H1 (cell line): ENCODE measurements at regions not wholly inside any gene's neighbourhood (a gene's known extent, or its start where the extent isn't known, plus 50 kb on each side); places are given as distances from the start of the nearest gene placed in this dataset.

Experiments used
- CTCF ChIA-PET: fragments of 300-600 bp; sonication (Branson Sonifier 250); formaldehyde crosslinking; loops from one replicate; lab custom pipeline; 2021; ENCODE audit not compliant: partially characterized antibody; lab: Charles Lee
- POLR2A ChIA-PET: fragments of 300-600 bp; sonication (Branson Sonifier 250); formaldehyde crosslinking; loops from one replicate; lab custom pipeline; 2021; ENCODE audit warnings: inconsistent platforms; ENCODE audit not compliant: partially characterized antibody; lab: Charles Lee
- DNase-seq, 2 experiments: peaks; one replicate each; pipeline versions ENCODE4 v3.0.0 to v3.0.0-alpha.2; 2010 to 2022; ENCODE audit warnings: low spot score in 2 of 2, low read depth in 1 of 2, mixed read lengths in 1 of 2
- FAIRE-seq: peaks from 2 replicates; lab custom pipeline; 2011; peaks lifted over from hg19 to GRCh38; lab: Jason Lieb, UNC
- H2AFZ ChIP-seq: 2 replicates; pipeline ENCODE4 v1.8.1; 2012; ENCODE audit warnings: low read length, inconsistent platforms
- H2AK5ac ChIP-seq: 2 replicates; pipeline ENCODE4 v1.6.1; 2013; ENCODE audit warnings: low read depth, low read length
- H2BK120ac ChIP-seq: replicated peaks from 2 replicates; pipeline ENCODE3; 2013; ENCODE audit warnings: low read depth, low read length, inconsistent platforms
- H2BK12ac ChIP-seq: 2 replicates; pipeline ENCODE4 v1.6.1; 2013; ENCODE audit warnings: low read depth, low read length
- H2BK15ac ChIP-seq: 2 replicates; pipeline ENCODE4 v1.6.1; 2013; ENCODE audit warnings: low read length
- H2BK20ac ChIP-seq: 2 replicates; pipeline ENCODE4 v1.6.1; 2013; ENCODE audit warnings: low read length
- H2BK5ac ChIP-seq: 2 replicates; pipeline ENCODE4 v1.6.1; 2013; ENCODE audit warnings: low read depth, low read length
- H3K14ac ChIP-seq: 2 replicates; pipeline ENCODE4 v1.6.1; 2013; ENCODE audit warnings: inconsistent platforms; ENCODE audit not compliant: insufficient read length
- H3K18ac ChIP-seq: 2 replicates; pipeline ENCODE4 v1.6.1; 2013; ENCODE audit warnings: low read length; ENCODE audit errors: extremely low read depth
- H3K23ac ChIP-seq: 2 replicates; pipeline ENCODE4 v1.6.1; 2013; ENCODE audit warnings: inconsistent platforms; ENCODE audit not compliant: insufficient read length
- H3K23me2 ChIP-seq: 2 replicates; pipeline ENCODE4 v1.6.1; 2013; ENCODE audit warnings: low read depth, low read length
- H3K27ac ChIP-seq: 2 replicates; pipeline ENCODE4 v1.6.1; 2011; ENCODE audit warnings: low read depth, low read length, inconsistent platforms
- H3K27me3 ChIP-seq, 4 experiments: replicated peaks in 1 of 4; 1 replicate in 1 of 4; 2 replicates in 3 of 4; pipeline versions ENCODE4 v1.6.1 to v1.8.1; 2011 to 2013; ENCODE audit warnings: low read length in 3 of 4, mild to moderate bottlenecking in 3 of 4, inconsistent platforms in 2 of 4, mixed read lengths in 2 of 4, moderate library complexity in 1 of 4; ENCODE audit not compliant: control insufficient read depth in 3 of 4, insufficient read depth in 3 of 4; ENCODE audit errors: extremely low read depth in 1 of 4
- H3K36me3 ChIP-seq, 4 experiments: 2 replicates each; pipeline versions ENCODE4 v1.6.1 to v1.8.1; 2011 to 2013; ENCODE audit warnings: mild to moderate bottlenecking in 4 of 4, low read length in 3 of 4, moderate library complexity in 2 of 4, control low read depth in 1 of 4, inconsistent platforms in 1 of 4; ENCODE audit not compliant: insufficient read depth in 4 of 4, control insufficient read depth in 2 of 4
- H3K4ac ChIP-seq: replicated peaks from 2 replicates; pipeline ENCODE3; 2013; ENCODE audit warnings: low read length, low read depth, mixed read lengths, inconsistent platforms; ENCODE audit not compliant: insufficient read length
- H3K4me1 ChIP-seq, 4 experiments: replicated peaks in 1 of 4; 1 replicate in 1 of 4; 2 replicates in 3 of 4; pipeline versions ENCODE4 v1.6.1 to v1.8.1; 2011 to 2013; ENCODE audit warnings: low read length in 3 of 4, inconsistent platforms in 2 of 4, mixed read lengths in 1 of 4; ENCODE audit not compliant: insufficient read depth in 4 of 4, control insufficient read depth in 3 of 4
- H3K4me2 ChIP-seq, 2 experiments: 2 replicates each; pipeline versions ENCODE4 v1.6.1 to v1.8.1; 2011 to 2013; ENCODE audit warnings: low read depth in 2 of 2, low read length in 2 of 2, control low read depth in 1 of 2, inconsistent platforms in 1 of 2, mild to moderate bottlenecking in 1 of 2; ENCODE audit not compliant: insufficient read depth in 1 of 2
- H3K4me3 ChIP-seq, 4 experiments: fragments of 200-600, 300-600 bp in 1 of 4; sonication (generic), shearing (Covaris generic), sonication (Bioruptor Twin) in 1 of 4; 2 replicates each; pipeline versions ENCODE4 v1.5.1 to v1.8.1; 2011 to 2016; ENCODE audit warnings: low read length in 4 of 4, low read depth in 3 of 4, control low read depth in 2 of 4, inconsistent platforms in 2 of 4, mild to moderate bottlenecking in 2 of 4, mixed read lengths in 1 of 4, moderate library complexity in 1 of 4; ENCODE audit not compliant: insufficient read depth in 2 of 4; ENCODE audit errors: extremely low read depth in 1 of 4
- H3K56ac ChIP-seq: replicated peaks from 2 replicates; pipeline ENCODE3; 2013; ENCODE audit warnings: low read depth, mild to moderate bottlenecking, mixed read lengths, low read length, inconsistent platforms; ENCODE audit not compliant: insufficient read length
- H3K79me1 ChIP-seq: 2 replicates; pipeline ENCODE4 v1.6.1; 2013; ENCODE audit warnings: low read depth, low read length, control low read depth
- H3K79me2 ChIP-seq, 2 experiments: 2 replicates each; pipeline versions ENCODE4 v1.6.1 to v1.8.1; 2012 to 2013; ENCODE audit warnings: low read length in 2 of 2, mild to moderate bottlenecking in 2 of 2, inconsistent platforms in 1 of 2; ENCODE audit not compliant: insufficient read depth in 2 of 2, control insufficient read depth in 1 of 2
- H3K9ac ChIP-seq, 4 experiments: replicated peaks in 1 of 4; 1 replicate in 1 of 4; 2 replicates in 3 of 4; pipeline versions ENCODE4 v1.6.1 to v1.8.1; 2011 to 2013; ENCODE audit warnings: low read depth in 3 of 4, low read length in 3 of 4, control low read depth in 2 of 4, mild to moderate bottlenecking in 2 of 4, moderate library complexity in 2 of 4, inconsistent platforms in 1 of 4; ENCODE audit errors: extremely low read depth in 1 of 4
- H3K9me3 ChIP-seq, 2 experiments: 2 replicates each; pipeline versions ENCODE4 v1.6.1 to v1.8.1; 2012 to 2013; ENCODE audit warnings: mild to moderate bottlenecking in 2 of 2, moderate library complexity in 2 of 2, control low read depth in 1 of 2, inconsistent platforms in 1 of 2, low read depth in 1 of 2, low read length in 1 of 2, mixed read lengths in 1 of 2; ENCODE audit not compliant: insufficient read depth in 2 of 2
- H4K20me1 ChIP-seq, 2 experiments: replicated peaks in 1 of 2; 2 replicates each; pipeline versions ENCODE3 to v1.8.1; 2011 to 2013; ENCODE audit warnings: inconsistent platforms in 2 of 2, low read length in 2 of 2, mild to moderate bottlenecking in 1 of 2; ENCODE audit not compliant: insufficient read depth in 2 of 2, control insufficient read depth in 1 of 2
- H4K5ac ChIP-seq: 2 replicates; pipeline ENCODE4 v1.6.1; 2013; ENCODE audit warnings: low read length, low read depth, mixed read lengths, inconsistent platforms; ENCODE audit not compliant: insufficient read length
- H4K8ac ChIP-seq: 2 replicates; pipeline ENCODE4 v1.8.0; 2013; ENCODE audit warnings: mild to moderate bottlenecking, moderate library complexity, low read length, inconsistent platforms; ENCODE audit not compliant: insufficient read depth; ENCODE audit errors: extremely low read depth
- H4K91ac ChIP-seq: replicated peaks from 2 replicates; pipeline ENCODE3; 2013; ENCODE audit warnings: low read length, mixed read lengths, inconsistent platforms; ENCODE audit not compliant: insufficient read length
- ATF2 ChIP-seq: IDR thresholded peaks from 2 replicates; pipeline ENCODE4 v1.6.1; 2012; ENCODE audit warnings: low read length, inconsistent platforms
- BCL11A ChIP-seq, 2 experiments: IDR thresholded peaks; one replicate each; pipeline ENCODE4 v1.6.1; 2011; ENCODE audit warnings: low read depth in 2 of 2, low read length in 2 of 2, mild to moderate bottlenecking in 2 of 2
- CBX8 ChIP-seq: fragments of 300-800, 300-1000 bp; sonication (generic); IDR thresholded peaks from 2 replicates; pipeline ENCODE4 v1.7.1; 2016; ENCODE audit warnings: low read depth, low read length, borderline replicate concordance
- CEBPB ChIP-seq: IDR thresholded peaks from 2 replicates; pipeline ENCODE4 v1.6.1; 2012; ENCODE audit warnings: low read depth, low read length
- E2F6 ChIP-seq: IDR thresholded peaks from 2 replicates; pipeline ENCODE4 v1.6.1; 2012; ENCODE audit warnings: inconsistent platforms
- HDAC6 ChIP-seq: IDR thresholded peaks from one replicate; pipeline ENCODE4 v1.7.1; 2012; ENCODE audit warnings: low read depth, mild to moderate bottlenecking, inconsistent platforms, low read length, moderate library complexity
- NRF1 ChIP-seq: IDR thresholded peaks from 2 replicates; pipeline ENCODE4 v1.6.1; 2011; ENCODE audit warnings: mild to moderate bottlenecking, low read depth, low read length, improper control_type of control experiment
- TAF1 ChIP-seq: IDR thresholded peaks from 2 replicates; pipeline ENCODE4 v1.6.1; 2011; ENCODE audit warnings: mild to moderate bottlenecking, low read depth, low read length
- TBP ChIP-seq: IDR thresholded peaks from 2 replicates; pipeline ENCODE4 v1.6.1; 2011; ENCODE audit warnings: low read depth, low read length, improper control_type of control experiment
- TCF12 ChIP-seq: IDR thresholded peaks from 2 replicates; pipeline ENCODE4 v1.6.1; 2011; ENCODE audit warnings: low read depth, mild to moderate bottlenecking, low read length
- USF2 ChIP-seq: IDR thresholded peaks from 2 replicates; pipeline ENCODE4 v1.6.1; 2011; ENCODE audit warnings: low read length, improper control_type of control experiment
- ZNF274 ChIP-seq: IDR thresholded peaks from 2 replicates; pipeline ENCODE4 v1.7.0; 2012; ENCODE audit warnings: low read length, borderline replicate concordance; ENCODE audit errors: extremely low read depth
- WGBS, 2 experiments: shearing (Covaris generic) in 1 of 2; methylation state at CpG; one replicate each; pipeline versions ENCODE4 v1.1.6 to v1.1.7; 2013 to 2015; ENCODE audit warnings: low lambda C conversion rate in 2 of 2, mixed read lengths in 2 of 2, inconsistent platforms in 1 of 2, low coverage in 1 of 2, missing lambda C conversion rate in 1 of 2; ENCODE audit not compliant: insufficient replicate concordance in 2 of 2, insufficient coverage in 1 of 2, insufficient read length in 1 of 2; ENCODE audit errors: extremely low coverage in 1 of 2, missing lambda C conversion rate in 1 of 2; 5-methylcytosine and 5-hydroxymethylcytosine counted together

DNA sequence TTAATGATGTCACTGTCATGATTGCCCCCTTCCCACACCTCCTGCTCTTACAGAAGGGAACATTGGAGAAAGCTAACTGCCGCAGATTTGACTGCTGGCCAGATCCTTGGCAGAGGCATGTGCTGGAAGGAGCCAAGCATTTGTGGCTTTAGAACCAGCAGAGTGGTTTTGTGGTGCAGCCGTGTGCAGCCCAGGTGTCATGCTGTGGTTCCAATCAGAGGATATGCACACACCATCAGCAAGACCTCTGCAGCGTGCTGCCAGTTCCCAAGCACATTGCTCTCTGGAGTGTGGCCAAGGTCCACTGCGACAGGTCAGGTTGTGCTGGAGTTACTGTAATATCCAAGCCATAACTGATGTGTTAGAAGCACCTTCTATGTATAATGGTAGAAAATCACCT lies 61.6 kb downstream of the OTOL1 start:
- no peak overlapping the region for H3K4me2 ChIP-seq
- H3K18ac ChIP-seq: no peak overlapping the region
- TF ChIP-seq USF2 (no peak), NRF1 (no peak), BCL11A (IDR thresholded peaks at IDR 0.05; ENCODE audit: low read depth in 2 of 2, low read length in 2 of 2) (no peak), TAF1 (no peak), E2F6 (no peak), ZNF274 (no peak), CEBPB (no peak), HDAC6 (no peak), ATF2 (no peak), CBX8 (no peak), TBP (no peak), TCF12 (no peak)

More for the DNA sequence above, 61.6 kb downstream of the OTOL1 start:
- H3K9me3 ChIP-seq: no peaks in the 10 kb centered on the region
- H4K20me1 ChIP-seq: no peaks in the 10 kb centered on the region
- DNase-seq (no peak), FAIRE-seq (no peak)
- H3K79me1 ChIP-seq: no peaks in the 10 kb centered on the region
- no peak overlapping the region for H3K4me3 ChIP-seq
- no peak overlapping the region for H3K14ac ChIP-seq
- CTCF ChIA-PET: interaction anchor here (0.7 to 2.8 kb wide), 6 partner anchors 11 to 306 kb away, joined by 3 to 13 read pairs (median 3); no protein-coding TSS in a partner anchor
- peaks cover 0 to 4% (median 0%) of the 10 kb centered on the region in 4 experiments; a peak in 1 of 7 replicates for H3K4me1 ChIP-seq
- no peak overlapping the region for H2BK120ac ChIP-seq
- no peak overlapping the region for H3K4ac ChIP-seq
- H2BK12ac ChIP-seq: no peak overlapping the region; the same call in 1 of the 2 replicates
- H3K23me2 ChIP-seq: no peaks in the 10 kb centered on the region
- whole genome bisulfite sequencing, 2 experiments: 93% methylated on average over 4 of the region's 4 CpGs; no CpG with 5 or more reads in 1 of the 2 experiments
- no peak overlapping the region for H3K9ac ChIP-seq
- H2BK15ac ChIP-seq: 0 out of 2 replicates have a peak overlapping the region, but pooled peaks have one; percentile 63
- POLR2A ChIA-PET: no interaction called here
- no peak overlapping the region for H4K8ac ChIP-seq
- no peak overlapping the region for H2BK5ac ChIP-seq
- H2BK20ac ChIP-seq: no peak overlapping the region
- no peaks in the 10 kb centered on the region for H3K27me3 ChIP-seq
- no peaks in the 10 kb centered on the region for H3K36me3 ChIP-seq
- no peak overlapping the region for H3K23ac ChIP-seq
- H3K56ac ChIP-seq: no peak overlapping the region
- no peak overlapping the region for H2AFZ ChIP-seq
- H4K91ac ChIP-seq: no peak overlapping the region
- no peaks in the 10 kb centered on the region for H3K79me2 ChIP-seq
- H2AK5ac ChIP-seq: no peak overlapping the region
- H3K27ac ChIP-seq: no peak overlapping the region
- H4K5ac ChIP-seq: no peak overlapping the region
